Astrocyte (in vitro differentiated cells and primary cell): ENCODE measurements at regions not wholly inside any gene's neighbourhood (a gene's known extent, or its start where the extent isn't known, plus 50 kb on each side); places are given as distances from the start of the nearest gene placed in this dataset.

Source experiments
- EZH2 ChIP-seq: IDR thresholded peaks from 2 replicates; pipeline ENCODE4 v1.6.1; 2012; ENCODE audit warnings: mild to moderate bottlenecking, low read length, inconsistent platforms; ENCODE audit not compliant: insufficient read depth
- TF ChIP-seq, protein P1 (sequence below): IDR thresholded peaks from 2 replicates; pipeline ENCODE4 v1.5.1; 2011; ENCODE audit warnings: low read depth, mild to moderate bottlenecking, inconsistent platforms, low read length, moderate library complexity; ENCODE audit not compliant: insufficient read depth

DNA sequence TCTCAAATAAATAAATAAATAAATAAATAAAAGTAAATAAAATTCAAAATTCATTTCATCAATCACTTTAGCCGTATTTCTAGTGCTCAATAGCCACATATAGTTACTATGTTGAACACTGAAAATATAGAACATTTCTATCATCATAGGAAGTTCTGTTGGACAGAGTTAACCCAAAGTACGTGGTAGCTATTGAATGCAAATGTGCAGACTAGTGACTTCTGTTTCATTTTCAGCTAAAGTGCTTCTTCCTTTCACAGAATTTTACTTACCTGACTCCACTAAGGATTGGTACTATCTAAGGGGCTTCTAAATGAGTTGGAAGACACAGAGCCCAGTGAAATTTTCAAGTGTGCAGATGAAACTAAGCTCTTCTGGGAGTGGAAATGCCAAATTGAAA is 1208.3 kb downstream of the MAT2B start:
- TF ChIP-seq, protein P1, sequence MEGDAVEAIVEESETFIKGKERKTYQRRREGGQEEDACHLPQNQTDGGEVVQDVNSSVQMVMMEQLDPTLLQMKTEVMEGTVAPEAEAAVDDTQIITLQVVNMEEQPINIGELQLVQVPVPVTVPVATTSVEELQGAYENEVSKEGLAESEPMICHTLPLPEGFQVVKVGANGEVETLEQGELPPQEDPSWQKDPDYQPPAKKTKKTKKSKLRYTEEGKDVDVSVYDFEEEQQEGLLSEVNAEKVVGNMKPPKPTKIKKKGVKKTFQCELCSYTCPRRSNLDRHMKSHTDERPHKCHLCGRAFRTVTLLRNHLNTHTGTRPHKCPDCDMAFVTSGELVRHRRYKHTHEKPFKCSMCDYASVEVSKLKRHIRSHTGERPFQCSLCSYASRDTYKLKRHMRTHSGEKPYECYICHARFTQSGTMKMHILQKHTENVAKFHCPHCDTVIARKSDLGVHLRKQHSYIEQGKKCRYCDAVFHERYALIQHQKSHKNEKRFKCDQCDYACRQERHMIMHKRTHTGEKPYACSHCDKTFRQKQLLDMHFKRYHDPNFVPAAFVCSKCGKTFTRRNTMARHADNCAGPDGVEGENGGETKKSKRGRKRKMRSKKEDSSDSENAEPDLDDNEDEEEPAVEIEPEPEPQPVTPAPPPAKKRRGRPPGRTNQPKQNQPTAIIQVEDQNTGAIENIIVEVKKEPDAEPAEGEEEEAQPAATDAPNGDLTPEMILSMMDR = no peak
- no peak for TF ChIP-seq EZH2
